HAP-1 (cell line): ENCODE measurements at regions not wholly inside any gene's neighbourhood (a gene's known extent, or its start where the extent isn't known, plus 50 kb on each side); places are given as distances from the start of the nearest gene placed in this dataset.

Experiments
- DNase-seq, 2 experiments: peaks; one replicate each; pipeline ENCODE4 v3.0.0-alpha.2; 2016 to 2020; ENCODE audit warnings: low spot score in 2 of 2
- H3K27me3 ChIP-seq: fragments of 250-450 bp; sonication (Bioruptor Pico); 2 replicates; pipeline ENCODE4 v1.5.1; 2020; ENCODE audit warnings: low read depth, mild to moderate bottlenecking, moderate library complexity
- H3K36me3 ChIP-seq: fragments of 250-450 bp; sonication (Bioruptor Pico); replicated peaks from 2 replicates; pipeline ENCODE4 v1.5.1; 2020; ENCODE audit warnings: mild to moderate bottlenecking
- H3K4me1 ChIP-seq: fragments of 250-450 bp; sonication (Bioruptor Pico); 2 replicates; pipeline ENCODE4 v1.5.1; 2020; ENCODE audit warnings: mild to moderate bottlenecking
- H3K4me3 ChIP-seq: fragments of 250-450 bp; sonication (Bioruptor Pico); 2 replicates; pipeline ENCODE4 v1.5.1; 2020; ENCODE audit warnings: mild to moderate bottlenecking, moderate library complexity
- H3K9me3 ChIP-seq: fragments of 250-450 bp; sonication (Bioruptor Pico); 2 replicates; pipeline ENCODE4 v1.5.1; 2020; ENCODE audit warnings: mild to moderate bottlenecking, moderate library complexity
- in situ Hi-C: fragments of 300-500 bp; cut with MboI; formaldehyde crosslinking; loops from 3 replicates; pipeline ENCODE4 v1.14.3; 2020; ENCODE audit warnings: low sequenced_read_pairs, inconsistent platforms, mixed read lengths

DNA sequence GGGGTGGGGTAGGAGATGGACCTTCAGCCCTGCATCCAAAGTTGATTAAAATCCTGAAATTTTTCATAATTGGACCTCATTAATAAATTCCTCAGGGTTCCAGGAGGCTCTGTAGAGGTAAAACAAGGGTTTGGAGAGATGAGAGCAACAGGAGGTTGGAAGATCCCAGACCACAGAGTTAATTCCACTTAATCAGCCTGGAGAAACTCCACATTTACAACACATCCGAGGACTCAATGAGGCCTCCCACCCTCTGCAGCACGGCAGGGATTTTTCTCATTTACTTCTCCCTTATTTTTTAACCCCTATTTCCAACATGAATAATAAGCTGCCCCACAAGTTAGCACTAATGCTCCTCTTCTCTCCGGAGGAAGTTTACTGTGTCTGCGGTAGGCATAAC, 165.0 kb upstream of the MAP3K1 start:
- in situ Hi-C loops: no loop called here
- H3K27me3 ChIP-seq: no peaks in the 10 kb centered on the region
- no peak for DNase-seq
- no peaks in the 10 kb centered on the region for H3K9me3 ChIP-seq
- H3K4me1 ChIP-seq: no peaks in the 10 kb centered on the region
- H3K36me3 ChIP-seq: no peaks in the 10 kb centered on the region
- no peak overlapping the region for H3K4me3 ChIP-seq

DNA sequence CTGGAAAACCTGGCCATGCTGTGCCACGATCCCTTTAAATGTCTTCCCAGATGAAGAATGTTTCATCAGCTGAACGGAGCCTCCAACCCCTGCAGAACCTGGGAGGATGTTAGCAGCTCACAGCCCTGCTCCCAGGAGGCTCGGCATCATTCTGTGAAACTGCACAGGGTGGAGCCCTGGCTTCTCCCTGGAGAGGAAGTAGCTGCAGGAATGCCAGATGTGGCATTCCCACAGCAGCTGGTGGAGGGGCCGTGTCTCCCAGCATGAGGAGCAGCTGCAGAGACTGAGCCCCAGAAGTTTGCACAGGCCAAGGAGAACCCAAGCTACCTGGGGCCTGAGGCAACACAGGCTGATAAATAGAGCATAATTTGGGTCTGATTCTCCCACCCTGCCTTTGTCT, 165.8 kb upstream of the MAP3K1 start:
- in situ Hi-C loops: no loop called here
- Histone ChIP-seq H3K36me3 (no peaks in the 10 kb centered on the region), H3K27me3 (no peaks in the 10 kb centered on the region), H3K9me3 (no peaks in the 10 kb centered on the region), H3K4me3 (no peak overlapping the region), H3K4me1 (no peaks in the 10 kb centered on the region)
- no peak for DNase-seq

DNA sequence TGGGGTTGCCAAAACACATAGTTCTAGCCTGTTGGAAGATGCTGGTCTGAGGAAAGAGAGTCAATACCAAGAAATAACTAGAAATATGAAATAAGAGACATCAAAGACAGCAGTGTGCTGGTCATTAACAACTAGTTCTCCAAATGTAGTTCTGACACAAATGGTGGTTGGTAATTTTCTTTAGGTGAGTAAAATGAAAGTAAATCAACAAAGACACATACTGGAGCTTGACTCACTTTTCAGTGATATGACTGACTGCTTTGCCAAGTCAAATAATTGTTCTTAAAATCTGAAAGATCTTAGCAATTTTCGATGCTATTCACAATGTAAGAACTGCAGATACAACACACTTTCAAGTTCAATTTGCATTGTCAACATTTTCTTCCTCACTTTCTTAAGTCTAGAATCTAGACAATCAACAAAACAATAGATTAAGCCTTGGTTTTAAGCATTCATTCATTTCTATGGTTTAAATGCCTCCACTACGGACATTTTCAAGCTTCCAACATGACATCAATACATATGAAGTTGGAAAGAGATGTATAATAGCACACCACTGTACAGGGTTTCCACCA, 166.8 kb upstream of the MAP3K1 start:
- no peak overlapping the region for H3K4me3 ChIP-seq
- H3K9me3 ChIP-seq: no peaks in the 10 kb centered on the region
- H3K36me3 ChIP-seq: no peaks in the 10 kb centered on the region
- in situ Hi-C loops: no loop called here
- H3K27me3 ChIP-seq: no peaks in the 10 kb centered on the region
- no peak for DNase-seq
- H3K4me1 ChIP-seq: no peaks in the 10 kb centered on the region

DNA sequence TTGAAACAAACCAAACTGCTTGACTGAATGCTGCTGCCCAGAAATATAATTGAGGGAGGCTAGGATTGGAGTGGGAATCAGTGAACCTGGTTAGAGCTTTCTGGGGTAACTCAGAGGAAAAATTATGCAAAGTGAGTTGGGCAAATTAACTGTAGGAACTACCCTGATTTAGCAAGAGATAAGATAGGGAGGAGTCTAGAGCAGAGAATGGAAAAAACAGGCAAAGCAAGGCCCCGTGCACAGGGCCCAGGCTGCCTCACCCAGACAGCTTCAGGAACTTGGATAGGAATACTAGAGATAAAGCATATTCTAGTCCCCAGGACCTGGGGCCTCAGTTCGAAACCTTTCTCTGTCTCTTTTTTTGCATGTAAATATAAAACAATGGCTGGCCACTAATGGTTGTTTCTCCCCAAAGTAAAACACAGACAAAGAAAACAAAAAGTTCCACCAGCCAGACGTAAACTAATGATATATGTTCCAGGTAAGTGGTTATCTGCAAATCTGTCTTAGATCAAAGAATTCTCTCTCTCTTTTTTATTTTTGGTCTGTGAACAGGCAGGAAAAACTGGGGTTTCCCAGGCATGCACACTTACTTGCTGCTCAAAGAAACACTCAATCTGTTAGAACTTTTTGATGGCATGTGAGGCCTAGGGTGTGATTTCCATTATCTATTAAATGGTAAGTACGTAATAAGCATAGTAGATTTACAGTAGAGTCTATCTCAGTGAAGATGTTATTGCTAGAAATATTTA, 168.1 kb upstream of the MAP3K1 start:
- no peaks in the 10 kb centered on the region for H3K36me3 ChIP-seq
- in situ Hi-C loops: no loop called here
- no peaks in the 10 kb centered on the region for H3K27me3 ChIP-seq
- DNase-seq: no peak
- no peaks in the 10 kb centered on the region for H3K4me1 ChIP-seq
- H3K4me3 ChIP-seq: no peak overlapping the region
- no peaks in the 10 kb centered on the region for H3K9me3 ChIP-seq

DNA sequence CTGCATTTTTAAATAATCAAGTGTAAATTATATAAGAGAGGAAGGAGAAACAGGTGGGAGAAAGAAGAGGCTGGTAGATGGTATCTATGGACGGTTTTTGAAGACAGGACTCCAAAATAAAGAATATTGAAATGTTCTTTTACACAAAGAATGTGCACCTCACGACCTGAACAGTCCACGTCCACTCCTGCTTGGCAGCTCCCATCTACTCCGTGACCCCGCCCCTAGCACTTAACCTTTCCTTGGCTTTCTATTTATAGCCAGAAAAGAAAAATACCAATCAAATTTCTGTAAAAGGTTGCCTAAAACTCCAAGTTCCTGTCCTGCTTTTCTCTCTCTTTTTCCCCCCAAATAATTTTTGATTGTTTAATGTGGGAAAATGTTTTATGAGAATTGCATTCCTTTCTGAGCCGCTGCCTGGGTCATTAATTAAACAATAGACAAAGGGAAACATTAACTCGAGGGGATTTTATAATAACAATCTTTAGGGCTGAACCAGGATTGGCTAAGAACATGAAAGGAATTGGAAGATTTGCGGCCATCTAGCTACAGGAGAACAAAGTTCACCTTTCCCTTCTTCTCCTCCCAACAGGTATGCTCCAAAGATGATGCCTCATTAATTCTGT, 173.6 kb upstream of the MAP3K1 start:
- Histone ChIP-seq H3K9me3 (no peaks in the 10 kb centered on the region), H3K4me3 (no peak overlapping the region), H3K36me3 (no peaks in the 10 kb centered on the region), H3K27me3 (no peaks in the 10 kb centered on the region; the same call in 1 of the 2 replicates), H3K4me1 (peaks cover 12% of the 10 kb centered on the region)
- no peak for DNase-seq
- in situ Hi-C loops: no loop called here

DNA sequence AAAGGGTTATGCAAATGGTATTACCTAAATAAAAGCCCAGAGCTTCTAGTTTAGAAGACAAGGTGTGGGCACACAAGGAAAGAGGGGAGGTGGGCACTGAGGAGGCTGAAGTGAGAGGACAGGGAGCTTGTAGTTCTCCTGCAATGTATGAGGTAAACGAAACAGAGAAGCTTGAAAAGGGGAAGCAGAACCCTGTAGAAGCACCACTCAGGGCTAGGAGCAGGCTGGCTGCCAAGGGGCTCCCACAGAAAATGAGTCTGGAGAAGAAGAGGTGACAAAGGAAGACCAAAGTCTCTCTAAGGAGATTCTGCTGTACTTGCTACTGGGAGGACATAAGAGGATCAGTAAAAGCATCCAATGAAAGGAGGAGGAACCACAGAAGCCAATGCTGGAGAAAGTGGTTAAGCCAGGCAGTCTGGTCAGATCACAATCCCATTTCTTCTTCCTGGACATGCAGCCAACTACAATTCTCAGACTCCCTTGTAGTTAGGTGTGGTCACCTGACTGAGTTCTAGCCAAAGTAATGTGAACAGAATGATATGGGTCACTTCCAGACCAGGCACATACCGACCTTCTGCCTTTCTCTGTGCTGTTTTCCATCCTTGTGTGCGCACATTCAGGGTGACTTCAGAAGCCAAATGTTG, 174.5 kb upstream of the MAP3K1 start:
- Histone ChIP-seq H3K4me1 (peaks cover 12% of the 10 kb centered on the region), H3K4me3 (no peak overlapping the region), H3K9me3 (no peaks in the 10 kb centered on the region), H3K36me3 (no peaks in the 10 kb centered on the region), H3K27me3 (no peaks in the 10 kb centered on the region; the same call in 1 of the 2 replicates)
- no peak for DNase-seq
- in situ Hi-C loops: no loop called here

DNA sequence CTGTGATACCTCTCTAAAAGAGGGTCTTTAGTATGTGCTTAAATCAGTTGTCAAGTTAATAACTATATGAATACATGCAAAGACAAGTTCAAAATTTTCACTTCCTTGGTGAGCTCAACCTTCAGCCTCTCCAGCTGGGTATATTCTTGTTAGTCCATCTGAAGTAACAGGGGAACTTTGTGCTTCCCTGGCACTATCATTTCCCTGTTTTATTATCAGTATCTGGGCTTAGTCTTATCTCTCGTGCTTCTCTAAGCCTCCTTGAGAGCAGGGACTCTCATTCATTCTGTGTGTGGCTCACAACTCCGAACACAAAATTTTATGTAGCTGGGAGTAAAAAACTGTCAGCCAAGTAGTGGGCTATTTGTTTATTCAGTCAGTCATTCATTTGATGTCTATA, 175.9 kb upstream of the MAP3K1 start:
- in situ Hi-C loops: no loop called here
- Histone ChIP-seq H3K4me1 (peaks cover 12% of the 10 kb centered on the region), H3K9me3 (no peaks in the 10 kb centered on the region), H3K4me3 (no peak overlapping the region), H3K27me3 (no peaks in the 10 kb centered on the region; the same call in 1 of the 2 replicates), H3K36me3 (no peaks in the 10 kb centered on the region)
- DNase-seq: no peak

DNA sequence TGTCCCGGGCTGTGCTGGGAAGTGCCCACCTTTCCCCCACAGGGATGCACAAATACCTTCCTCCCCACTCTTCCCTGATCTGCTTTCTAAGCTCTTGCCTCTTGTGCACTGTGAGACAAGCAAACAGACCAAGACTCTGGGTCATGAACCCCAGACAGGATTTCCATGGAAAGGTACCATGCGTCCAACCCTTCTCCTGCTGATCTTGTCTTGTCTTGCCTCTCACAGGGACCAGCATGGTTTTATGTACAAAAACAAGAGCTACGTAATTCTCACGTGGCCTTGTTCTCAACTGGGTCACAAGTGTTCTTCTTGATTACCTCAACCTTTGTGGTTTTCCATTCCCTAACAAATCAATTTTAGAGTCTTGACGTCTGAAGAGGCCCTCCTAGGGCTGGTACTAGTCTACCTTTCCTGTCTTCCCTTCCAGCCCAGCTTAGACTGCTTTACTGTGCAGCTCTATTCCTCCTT, 176.5 kb upstream of the MAP3K1 start:
- H3K4me3 ChIP-seq: no peak overlapping the region
- no peaks in the 10 kb centered on the region for H3K36me3 ChIP-seq
- H3K9me3 ChIP-seq: no peaks in the 10 kb centered on the region
- no peak for DNase-seq
- in situ Hi-C loops: no loop called here
- no peaks in the 10 kb centered on the region; the same call in 1 of the 2 replicates for H3K27me3 ChIP-seq
- peaks cover 12% of the 10 kb centered on the region for H3K4me1 ChIP-seq

DNA sequence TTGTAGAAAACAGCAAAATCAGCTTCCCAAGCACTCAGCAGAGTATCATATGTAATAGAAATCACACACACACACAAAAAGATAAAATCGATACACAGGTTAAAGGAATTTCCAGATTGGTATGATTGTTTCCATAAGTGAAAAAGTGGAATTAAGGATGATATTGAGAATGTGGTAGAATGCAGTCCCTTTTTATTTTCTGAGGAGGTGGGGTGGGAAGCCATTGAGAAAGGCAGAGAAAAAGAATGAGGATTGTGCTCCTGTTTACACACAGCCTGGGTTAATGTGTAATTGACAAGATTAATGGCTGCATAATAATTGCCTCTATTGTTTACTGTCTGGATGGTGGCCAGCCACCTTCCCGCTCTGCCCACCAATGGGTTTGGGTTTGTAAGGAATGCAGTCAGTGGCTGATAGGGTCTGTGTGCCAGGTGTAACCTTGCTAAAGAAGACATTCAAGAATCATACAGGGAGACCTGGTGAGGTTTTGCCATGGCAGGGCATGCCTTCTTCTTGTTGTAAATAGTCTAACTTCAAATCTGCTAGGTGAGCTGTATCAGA, 177.2 kb upstream of the MAP3K1 start:
- H3K4me3 ChIP-seq: no peak overlapping the region
- in situ Hi-C loops: no loop called here
- no peaks in the 10 kb centered on the region for H3K9me3 ChIP-seq
- no peaks in the 10 kb centered on the region for H3K36me3 ChIP-seq
- no peaks in the 10 kb centered on the region; the same call in 1 of the 2 replicates for H3K27me3 ChIP-seq
- H3K4me1 ChIP-seq: peaks cover 12% of the 10 kb centered on the region
- peak; percentile 15 to 42 for DNase-seq

DNA sequence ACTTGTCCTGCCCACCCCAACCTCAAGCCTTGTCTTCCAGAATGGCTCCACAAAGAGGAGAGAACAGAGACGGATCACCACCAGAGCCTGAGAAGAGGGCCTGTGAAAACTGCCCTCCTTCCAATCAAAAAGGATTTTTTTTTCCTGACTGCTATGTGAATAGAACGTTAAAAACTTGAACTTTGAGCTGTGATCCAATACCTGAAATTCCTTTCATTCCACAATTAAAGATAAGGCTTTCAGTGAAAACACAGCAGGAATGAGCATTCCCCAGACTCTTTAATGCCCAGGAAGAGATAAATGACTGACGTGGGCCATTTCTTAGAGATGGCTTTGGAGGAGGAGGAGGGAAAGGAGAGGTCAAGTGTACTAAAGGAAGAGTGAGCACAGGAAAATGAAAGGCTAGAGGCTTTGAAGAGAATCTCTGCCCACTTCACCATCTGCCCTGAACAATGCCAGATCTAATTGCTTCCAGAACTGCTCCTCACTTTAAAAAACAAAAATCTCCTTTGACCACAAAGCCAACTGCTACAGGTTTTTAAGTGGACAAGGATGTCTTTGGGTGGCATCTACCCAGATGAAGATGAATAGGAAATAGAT, 177.9 kb upstream of the MAP3K1 start:
- H3K9me3 ChIP-seq: no peaks in the 10 kb centered on the region
- H3K4me1 ChIP-seq: peaks cover 12% of the 10 kb centered on the region
- H3K27me3 ChIP-seq: no peaks in the 10 kb centered on the region; the same call in 1 of the 2 replicates
- no peaks in the 10 kb centered on the region for H3K36me3 ChIP-seq
- in situ Hi-C loops: no loop called here
- H3K4me3 ChIP-seq: no peak overlapping the region
- no peak for DNase-seq

DNA sequence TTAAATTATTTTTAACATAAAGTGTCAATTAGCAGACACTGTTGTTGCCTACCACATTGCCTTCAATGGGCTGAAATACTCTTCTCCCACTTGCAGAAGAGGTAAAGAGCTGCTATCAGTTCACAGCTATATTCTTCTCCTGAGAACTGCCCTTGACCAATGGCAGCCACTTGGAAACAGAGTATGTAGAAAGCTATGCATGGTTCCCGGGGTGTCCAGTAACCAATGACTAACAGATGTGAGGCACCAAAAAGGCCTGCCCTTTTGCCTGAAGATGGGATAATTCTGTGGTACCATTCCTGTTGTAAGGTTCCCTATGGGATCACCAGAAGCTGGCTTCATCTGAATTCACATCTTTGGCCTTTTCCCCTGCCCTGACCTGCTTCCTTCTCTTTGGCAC, 181.4 kb upstream of the MAP3K1 start:
- Histone ChIP-seq H3K4me3 (no peak overlapping the region), H3K36me3 (no peaks in the 10 kb centered on the region), H3K4me1 (peaks cover 12% of the 10 kb centered on the region), H3K27me3 (no peaks in the 10 kb centered on the region), H3K9me3 (no peaks in the 10 kb centered on the region)
- DNase-seq: no peak
- in situ Hi-C loops: no loop called here

DNA sequence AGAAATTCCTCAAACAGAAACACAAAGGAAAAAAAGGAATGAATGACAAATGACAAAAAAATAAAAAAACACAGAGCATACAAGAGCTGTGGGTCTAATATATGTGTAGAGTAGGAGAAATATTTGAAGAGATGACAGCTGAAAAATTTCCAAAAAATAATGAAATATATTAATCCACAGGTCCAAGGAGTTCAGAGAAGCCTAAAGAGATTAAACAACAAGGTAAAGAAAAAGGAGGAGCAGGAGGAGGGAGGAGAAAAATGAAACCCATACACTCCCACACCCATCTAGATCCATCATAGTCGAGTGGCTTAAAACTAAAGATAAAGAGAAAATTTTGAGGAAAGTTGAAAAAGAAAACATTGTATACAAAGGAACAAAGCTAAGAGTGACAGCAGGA, 182.4 kb upstream of the MAP3K1 start:
- Histone ChIP-seq H3K9me3 (no peaks in the 10 kb centered on the region; the same call in 1 of the 2 replicates), H3K4me3 (no peak overlapping the region), H3K36me3 (no peaks in the 10 kb centered on the region), H3K4me1 (peaks cover 7% of the 10 kb centered on the region), H3K27me3 (no peaks in the 10 kb centered on the region)
- in situ Hi-C loops: no loop called here
- DNase-seq: no peak

DNA sequence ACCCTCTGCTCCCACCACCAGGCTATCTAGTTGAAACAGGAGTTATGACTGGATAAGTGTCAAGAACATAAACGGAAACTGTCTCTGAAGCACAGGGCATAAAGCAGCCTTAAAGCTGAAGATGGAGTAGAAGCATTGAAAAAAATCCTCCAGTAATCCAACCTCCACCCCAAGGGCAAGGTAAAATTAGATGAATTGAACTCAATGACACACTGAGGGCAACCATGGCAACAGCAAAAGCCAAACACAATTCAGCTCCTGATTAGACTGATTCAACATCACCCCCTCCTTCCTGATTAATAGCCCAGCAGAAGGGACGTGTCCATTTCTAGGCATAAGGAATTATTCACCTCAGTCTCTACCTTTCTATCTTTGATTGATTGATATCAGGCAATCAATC, 183.2 kb upstream of the MAP3K1 start:
- in situ Hi-C loops: no loop called here
- Histone ChIP-seq H3K9me3 (no peaks in the 10 kb centered on the region; the same call in 1 of the 2 replicates), H3K4me1 (0 out of 2 replicates have a peak, but pooled peaks cover under 1% of the 10 kb centered on the region), H3K36me3 (no peaks in the 10 kb centered on the region), H3K4me3 (no peak overlapping the region), H3K27me3 (no peaks in the 10 kb centered on the region)
- DNase-seq: no peak
